ENCODE measurements at regions not wholly inside any gene's neighbourhood (a gene's known extent, or its start where the extent isn't known, plus 50 kb on each side); places are given as distances from the start of the nearest gene placed in this dataset.
"Not testable (repeated sequence)": the region's sequence is repeated elsewhere in the genome, so short reads cannot be mapped to it uniquely, and the experiment has no call there.

GRCh38 chr6:4488389-4488788 lies 287.8 kb upstream of the CDYL start:
- no peak for DNase-seq

- no peak for DNase-seq
Measured at GRCh38 chr6:4487538-4487937, 288.7 kb upstream of the CDYL start.

- no peak for DNase-seq
Measured at GRCh38 chr6:4486568-4487315, 289.5 kb upstream of the CDYL start.

- no peak for DNase-seq
Measured at GRCh38 chr6:4485735-4486134, 290.5 kb upstream of the CDYL start.

GRCh38 chr6:4482461-4482860 lies 293.7 kb upstream of the CDYL start:
- no peak for DNase-seq

- peak; percentile 83 to 89 for DNase-seq
Measured at GRCh38 chr6:4480788-4481735, 295.1 kb upstream of the CDYL start.

- DNase-seq: no peak
Measured at GRCh38 chr6:4478098-4478497, 298.1 kb upstream of the CDYL start.

- no peak for DNase-seq
Measured at GRCh38 chr6:4474810-4475209, 301.4 kb upstream of the CDYL start.

- no peak for DNase-seq
Measured at GRCh38 chr6:4472969-4473642, 303.1 kb upstream of the CDYL start.

GRCh38 chr6:4472222-4472621 lies 304.0 kb upstream of the CDYL start:
- no peak for DNase-seq

GRCh38 chr6:4471515-4471914 lies 304.7 kb upstream of the CDYL start:
- not testable (repeated sequence) for DNase-seq

- no peak for DNase-seq
Measured at GRCh38 chr6:4470698-4471210, 305.4 kb upstream of the CDYL start.

GRCh38 chr6:4466769-4467480 lies 309.3 kb upstream of the CDYL start:
- DNase-seq: no peak

- DNase-seq: no peak
Measured at GRCh38 chr6:4466261-4466660, 309.9 kb upstream of the CDYL start.

GRCh38 chr6:4464638-4465037 lies 311.6 kb upstream of the CDYL start:
- DNase-seq: no peak

GRCh38 chr6:4463236-4463635 lies 313.0 kb upstream of the CDYL start:
- no peak for DNase-seq

- DNase-seq: no peak
Measured at GRCh38 chr6:4460586-4461475, 315.4 kb upstream of the CDYL start.

- no peak for DNase-seq
Measured at GRCh38 chr6:4459996-4460395, 316.2 kb upstream of the CDYL start.

GRCh38 chr6:4459032-4459431 lies 317.2 kb upstream of the CDYL start:
- DNase-seq: no peak

- no peak for DNase-seq
Measured at GRCh38 chr6:4451718-4452117, 316.3 kb upstream of the ECI2 start.

- DNase-seq: no peak
Measured at GRCh38 chr6:4451081-4451480, 315.7 kb upstream of the ECI2 start.

GRCh38 chr6:4450237-4450636 lies 314.9 kb upstream of the ECI2 start:
- no peak for DNase-seq
